GM19395 (cell line): ENCODE measurements at regions not wholly inside any gene's neighbourhood (a gene's known extent, or its start where the extent isn't known, plus 50 kb on each side); places are given as distances from the start of the nearest gene placed in this dataset.

Source experiments
- ATAC-seq: cut with Tn5 transposase; IDR thresholded peaks from one replicate; pipeline ENCODE4 v1.9.1; 2021; ENCODE audit warnings: mild to moderate bottlenecking, moderate library complexity; ENCODE audit not compliant: unreplicated experiment

- ATAC-seq: no peak
Observed at GRCh38 chr1:29436181-29436785, 200.0 kb downstream of the PTPRU start.

- no peak for ATAC-seq
Observed at GRCh38 chr1:29433830-29434229, 197.5 kb downstream of the PTPRU start.

- ATAC-seq: no peak
Observed at GRCh38 chr1:29431138-29431537, 194.8 kb downstream of the PTPRU start.

- ATAC-seq: no peak
Observed at GRCh38 chr1:29429656-29430055, 193.3 kb downstream of the PTPRU start.

- no peak for ATAC-seq
Observed at GRCh38 chr1:29428997-29429396, 192.7 kb downstream of the PTPRU start.

- no peak for ATAC-seq
Observed at GRCh38 chr1:29428280-29428615, 191.9 kb downstream of the PTPRU start.

GRCh38 chr1:29427614-29428279, 191.4 kb downstream of the PTPRU start:
- ATAC-seq: no peak

GRCh38 chr1:29426701-29427279, 190.5 kb downstream of the PTPRU start:
- no peak for ATAC-seq

GRCh38 chr1:29425631-29426030, 189.3 kb downstream of the PTPRU start:
- ATAC-seq: no peak

GRCh38 chr1:29424266-29424665, 187.9 kb downstream of the PTPRU start:
- no peak for ATAC-seq

GRCh38 chr1:29420202-29420601, 183.9 kb downstream of the PTPRU start:
- ATAC-seq: no peak

GRCh38 chr1:29417971-29418370, 181.6 kb downstream of the PTPRU start:
- no peak for ATAC-seq

GRCh38 chr1:29417147-29417858, 181.0 kb downstream of the PTPRU start:
- no peak for ATAC-seq

GRCh38 chr1:29416267-29417146, 180.2 kb downstream of the PTPRU start:
- no peak for ATAC-seq

GRCh38 chr1:29415861-29416260, 179.5 kb downstream of the PTPRU start:
- ATAC-seq: no peak

- ATAC-seq: no peak
Observed at GRCh38 chr1:29415156-29415830, 179.0 kb downstream of the PTPRU start.

GRCh38 chr1:29414086-29414485, 177.8 kb downstream of the PTPRU start:
- ATAC-seq: no peak

- no peak for ATAC-seq
Observed at GRCh38 chr1:29413661-29414060, 177.3 kb downstream of the PTPRU start.

- no peak for ATAC-seq
Observed at GRCh38 chr1:29412591-29412990, 176.3 kb downstream of the PTPRU start.

- ATAC-seq: no peak
Observed at GRCh38 chr1:29410476-29410875, 174.2 kb downstream of the PTPRU start.
